Frontal cortex (tissue), 3 donors: ENCODE measurements at regions not wholly inside any gene's neighbourhood (a gene's known extent, or its start where the extent isn't known, plus 50 kb on each side); places are given as distances from the start of the nearest gene placed in this dataset.

ENCODE experiments used
- DNase-seq, 2 donors: peaks; one replicate each; pipeline ENCODE4 v3.0.0; 2012; ENCODE audit warnings: low spot score in 2 of 2
- FAIRE-seq: peaks from 2 replicates; lab custom pipeline; 2012; peaks lifted over from hg19 to GRCh38; lab: Jason Lieb, UNC
- donor health status: control.
- donor health status: control.
- donor health status: control.

DNA sequence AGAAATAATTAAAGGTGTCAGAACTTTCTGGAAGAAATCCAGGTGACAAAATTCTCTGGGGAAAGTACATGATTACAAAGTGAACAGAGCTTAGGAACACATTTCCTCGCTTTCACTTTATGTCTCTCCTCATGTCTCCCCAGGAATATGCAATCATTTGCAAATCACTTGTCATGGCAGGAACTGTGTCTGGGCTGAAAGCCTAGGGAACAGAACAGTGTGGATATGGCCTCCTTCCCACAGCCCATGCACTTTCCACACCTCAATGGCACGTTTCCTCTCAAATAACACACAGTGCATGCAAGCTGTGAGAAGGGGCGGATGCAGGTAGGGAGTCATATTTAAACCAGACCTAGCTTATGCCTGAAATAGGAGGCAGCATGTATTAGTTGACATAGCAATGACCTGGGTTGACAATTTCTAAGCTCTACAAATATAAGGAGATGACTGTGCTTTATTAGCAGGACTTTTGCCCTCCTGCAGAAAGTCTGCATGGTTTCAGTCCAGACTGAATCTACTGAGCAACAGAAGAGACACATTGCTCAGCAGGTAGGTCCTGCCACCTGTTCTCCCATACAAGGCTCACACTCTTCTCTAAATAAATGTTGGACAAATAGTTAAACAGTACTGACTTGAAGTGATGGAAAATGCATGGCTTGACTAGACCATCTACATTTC is 236.0 kb upstream of the ELAC2 start:
- FAIRE-seq (no peak), DNase-seq (no peak)

DNA sequence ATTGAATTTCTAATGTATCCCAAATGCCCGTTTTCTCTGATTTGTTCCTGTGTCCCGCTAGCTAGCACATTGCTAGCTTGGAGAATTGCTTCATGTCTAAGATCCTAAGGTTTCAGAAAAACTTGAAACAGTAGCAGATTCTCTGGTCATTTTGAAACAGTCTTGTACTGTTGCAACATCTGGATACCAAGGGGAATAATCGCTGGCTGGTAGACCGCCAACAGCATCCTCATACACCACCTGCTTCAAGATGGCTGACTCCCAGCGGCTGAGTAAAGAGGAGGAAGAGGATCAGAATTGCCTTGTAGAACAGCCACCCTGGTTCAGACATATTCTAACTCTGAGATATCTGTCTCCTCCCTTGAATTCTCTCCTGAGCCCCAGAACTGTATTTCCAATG is 226.7 kb upstream of the ELAC2 start:
- FAIRE-seq, result no peak
- DNase-seq, result no peak

GRCh38 chr17:13243585-13243984 is 225.8 kb upstream of the ELAC2 start:
- FAIRE-seq (no peak), DNase-seq (no peak)

- DNase-seq, result no peak
- FAIRE-seq, result no peak
Observed at GRCh38 chr17:13240851-13241250, 223.0 kb upstream of the ELAC2 start.

DNA sequence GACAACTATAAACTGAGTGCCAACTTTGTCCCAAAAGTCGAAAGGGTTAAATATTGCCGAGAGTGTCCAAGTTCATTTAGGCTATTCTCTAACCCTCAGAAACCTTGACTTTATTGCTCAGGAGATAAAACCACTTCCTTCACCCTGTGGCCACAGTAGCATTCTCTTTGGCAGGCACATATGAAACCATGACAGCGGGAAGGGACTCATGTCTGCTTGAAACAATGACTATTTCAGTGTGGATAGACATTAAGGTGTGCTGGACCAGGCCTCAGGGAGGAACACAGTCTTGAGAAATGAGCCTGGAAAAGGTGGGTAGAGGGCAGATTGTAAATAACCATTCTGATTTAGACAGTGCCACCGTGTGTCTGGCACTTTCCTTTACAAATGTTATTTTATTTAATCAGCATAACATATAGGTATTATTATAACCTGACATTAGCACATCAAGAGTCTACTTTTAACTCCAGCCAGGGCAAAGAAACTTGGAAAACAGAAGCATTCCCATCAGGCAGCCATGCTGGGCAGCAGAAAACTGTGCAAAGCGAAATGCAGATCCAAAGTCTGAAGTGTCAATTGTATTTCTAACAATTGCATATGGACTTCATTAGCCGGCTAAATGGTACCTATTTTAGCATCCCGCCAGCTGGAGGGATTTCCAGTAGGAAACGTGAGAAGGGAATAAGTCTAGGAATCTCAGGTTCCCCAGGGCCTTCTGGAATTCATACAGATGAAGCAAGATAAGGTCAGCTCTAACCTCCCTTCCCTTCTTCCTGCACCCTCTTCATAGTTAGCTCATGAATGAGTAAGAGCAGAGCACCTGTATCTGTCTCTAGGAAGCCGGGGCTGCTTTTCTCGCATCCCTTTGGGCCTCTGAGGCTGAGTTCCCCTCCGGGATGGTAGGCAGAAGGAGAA is 212.8 kb upstream of the ELAC2 start:
- FAIRE-seq, result no peak

GRCh38 chr17:13228225-13228624 is 210.4 kb upstream of the ELAC2 start:
- no peak for DNase-seq
- no peak for FAIRE-seq

More for the DNA sequence above, 212.8 kb upstream of the ELAC2 start:
- DNase-seq, result no peak

DNA sequence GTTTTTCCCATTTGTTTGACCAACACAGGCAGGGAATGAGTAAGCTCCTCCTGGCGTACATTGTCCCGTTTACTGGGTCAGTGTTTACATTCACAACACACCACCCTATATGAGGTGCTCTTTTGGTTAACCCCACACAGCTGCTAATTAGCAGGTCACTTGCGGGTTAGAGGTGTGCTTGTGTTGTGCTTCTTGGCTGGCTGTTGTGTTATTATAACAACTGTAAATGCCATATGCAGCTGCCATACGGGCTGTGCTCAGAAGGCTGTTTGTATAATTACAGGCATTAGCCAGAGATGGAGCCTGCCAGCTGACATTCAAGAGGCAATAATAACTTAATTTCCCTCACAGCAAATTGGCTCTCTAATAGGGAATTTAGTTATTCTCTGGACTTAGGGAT is 205.1 kb upstream of the ELAC2 start:
- DNase-seq (no peak), FAIRE-seq (no peak)

GRCh38 chr17:13212860-13213259 is 195.0 kb upstream of the ELAC2 start:
- FAIRE-seq (no peak), DNase-seq (no peak)

- no peak for FAIRE-seq
- no peak for DNase-seq
Observed at GRCh38 chr17:13209081-13209480, 191.3 kb upstream of the ELAC2 start.

GRCh38 chr17:13204607-13205237 is 186.9 kb upstream of the ELAC2 start:
- DNase-seq (no peak), FAIRE-seq (no peak)

- FAIRE-seq, result no peak
- DNase-seq, result no peak
Observed at GRCh38 chr17:13202835-13203234, 185.0 kb upstream of the ELAC2 start.

DNA sequence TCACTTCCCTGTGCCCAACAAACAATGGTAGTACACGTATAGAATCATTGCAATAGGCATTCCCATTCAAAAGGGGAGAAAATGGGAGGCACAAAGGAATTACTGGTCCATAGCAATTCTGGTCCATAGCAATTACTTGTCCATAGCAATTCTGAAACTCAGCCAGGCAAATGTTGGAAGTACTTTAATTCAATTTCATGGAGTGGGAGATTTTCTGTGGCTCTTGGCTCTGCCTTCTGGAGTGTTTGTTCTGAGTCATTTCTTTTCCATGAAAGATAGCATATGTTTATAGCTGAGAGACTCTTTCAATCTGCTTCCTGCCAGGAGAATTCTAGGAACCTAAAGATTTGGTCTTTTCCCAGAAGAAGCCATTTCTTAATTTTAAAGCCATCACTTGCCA is 182.8 kb upstream of the ELAC2 start:
- DNase-seq, result no peak
- FAIRE-seq, result no peak

- DNase-seq, result no peak
- FAIRE-seq, result no peak
Observed at GRCh38 chr17:13199425-13199824, 181.6 kb upstream of the ELAC2 start.

GRCh38 chr17:13197586-13197985 is 179.8 kb upstream of the ELAC2 start:
- no peak for DNase-seq
- no peak for FAIRE-seq

DNA sequence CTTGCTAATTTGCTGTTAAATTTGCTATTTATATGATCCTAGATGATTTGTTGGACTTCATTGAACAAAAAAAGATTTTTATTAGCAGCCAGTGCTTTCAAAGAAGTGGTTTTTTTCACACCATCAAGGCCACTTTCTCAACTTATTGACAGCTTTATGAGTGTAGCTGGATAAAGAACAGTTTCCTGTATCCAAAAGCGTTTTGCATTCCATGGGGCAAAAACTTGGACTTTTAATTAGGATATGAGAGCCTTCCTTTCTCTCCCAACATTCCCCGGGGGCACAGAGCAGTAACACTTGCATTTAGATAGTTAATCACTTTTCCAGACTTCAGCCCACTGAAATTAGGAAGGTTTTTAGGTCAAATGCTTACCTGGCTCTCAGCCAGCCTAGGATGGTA is 177.1 kb upstream of the ELAC2 start:
- FAIRE-seq (no peak), DNase-seq (no peak)

- FAIRE-seq (no peak), DNase-seq (no peak)
Observed at GRCh38 chr17:13182854-13183253, 165.0 kb upstream of the ELAC2 start.

DNA sequence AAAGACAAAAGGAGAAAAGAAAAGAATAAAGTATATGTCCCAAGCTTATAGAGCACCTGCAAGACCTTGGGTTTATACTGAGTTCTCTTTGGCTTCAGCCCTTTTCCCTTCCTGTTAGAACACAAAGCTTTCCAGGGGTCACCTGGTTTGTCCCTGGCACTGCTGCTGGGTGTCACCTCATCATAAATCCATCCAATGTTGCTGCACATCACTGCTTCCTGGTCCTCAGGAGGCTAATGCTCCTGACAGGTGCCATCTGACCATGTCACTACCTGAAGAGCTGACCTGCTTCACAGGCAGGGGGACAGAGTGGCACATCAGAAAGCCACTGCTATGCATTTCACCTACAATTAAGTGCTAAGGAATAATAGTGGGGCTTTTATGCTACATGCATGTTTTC is 164.6 kb upstream of the ELAC2 start:
- DNase-seq (no peak), FAIRE-seq (no peak)

DNA sequence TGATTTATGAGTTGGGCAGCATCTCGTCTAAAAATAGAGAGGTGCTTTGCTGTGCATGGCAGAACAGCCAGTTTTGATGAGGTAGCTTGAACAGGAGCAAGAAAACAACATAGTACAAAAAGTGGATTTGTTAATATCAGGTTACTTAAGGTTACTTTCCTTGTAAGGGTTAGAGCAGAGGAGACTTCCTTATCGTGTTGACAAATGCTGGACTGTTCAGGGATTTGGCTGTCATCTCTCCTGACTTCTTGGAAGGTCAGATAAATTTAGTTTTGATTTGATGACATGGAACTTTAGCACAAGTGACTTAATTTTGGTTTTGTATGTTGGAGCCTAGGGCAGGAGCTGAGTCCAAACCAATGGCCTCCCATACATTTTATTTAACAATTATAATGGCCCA is 163.9 kb upstream of the ELAC2 start:
- no peak for DNase-seq
- no peak for FAIRE-seq

GRCh38 chr17:13176436-13176835 is 158.6 kb upstream of the ELAC2 start:
- DNase-seq (no peak), FAIRE-seq (no peak)

DNA sequence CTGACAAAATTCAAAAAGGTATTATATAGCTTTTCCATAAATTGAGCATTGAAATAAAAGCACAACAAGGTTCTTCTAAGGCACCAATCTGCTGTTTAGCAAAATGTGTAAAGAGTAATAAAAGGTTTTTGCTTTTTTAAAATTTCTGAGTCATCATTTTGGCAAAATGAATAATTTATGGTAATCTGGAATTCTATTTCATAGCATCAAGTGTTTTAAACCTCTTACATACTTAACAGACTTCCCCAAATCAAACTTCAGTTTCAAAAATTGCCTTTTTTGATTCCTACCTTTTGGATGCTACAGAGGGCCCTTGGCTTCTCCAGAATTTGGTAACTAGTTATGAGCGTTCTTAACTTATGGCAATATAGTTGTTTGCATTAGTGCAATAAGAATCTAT is 154.0 kb upstream of the ELAC2 start:
- FAIRE-seq, result no peak

DNA sequence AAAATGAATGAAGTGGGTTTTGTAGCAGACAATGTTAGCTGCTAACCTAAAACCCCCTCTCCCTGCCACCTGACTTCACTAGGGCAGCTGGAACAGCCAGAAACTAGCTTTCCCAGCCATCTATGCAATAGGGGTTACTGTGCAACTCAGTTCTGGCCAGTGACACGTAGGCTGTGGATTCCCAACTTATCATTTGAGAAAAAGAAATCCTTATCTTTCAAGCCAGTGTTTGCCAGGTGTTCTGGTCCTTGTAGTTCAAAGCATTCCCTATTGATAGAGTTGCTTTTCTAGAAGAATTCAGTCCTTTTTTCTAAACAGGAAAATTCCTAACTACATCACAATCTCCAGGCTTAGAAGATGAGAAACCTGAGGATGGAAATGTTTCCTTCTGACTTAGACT is 144.5 kb upstream of the ELAC2 start:
- FAIRE-seq (no peak), DNase-seq (no peak)

More for the DNA sequence above, 154.0 kb upstream of the ELAC2 start:
- DNase-seq, result no peak
